Nephron (organoid): ENCODE measurements at regions not wholly inside any gene's neighbourhood (a gene's known extent, or its start where the extent isn't known, plus 50 kb on each side); places are given as distances from the start of the nearest gene placed in this dataset.

Source experiments
- H3K27ac Mint-ChIP-seq, 3 experiments: 2 replicates each; pipeline ENCODE4 v1.8.0; 2020; ENCODE audit warnings: mixed read lengths in 3 of 3, mild to moderate bottlenecking in 2 of 3, moderate library complexity in 1 of 3
- H3K27me3 Mint-ChIP-seq: 2 replicates; pipeline ENCODE4 v1.8.0; 2021; ENCODE audit warnings: low read depth, mild to moderate bottlenecking, moderate library complexity, mixed read lengths
- H3K36me3 Mint-ChIP-seq: 2 replicates; pipeline ENCODE4 v1.8.0; 2020; ENCODE audit warnings: low read depth, mixed read lengths
- H3K4me1 Mint-ChIP-seq: 2 replicates; pipeline ENCODE4 v1.8.0; 2020; ENCODE audit warnings: mixed read lengths
- H3K4me3 Mint-ChIP-seq, 3 experiments: 2 replicates each; pipeline ENCODE4 v1.8.0; 2020; ENCODE audit warnings: mild to moderate bottlenecking in 3 of 3, mixed read lengths in 3 of 3, moderate library complexity in 2 of 3
- H3K9me3 Mint-ChIP-seq: 2 replicates; pipeline ENCODE4 v1.8.0; 2020; ENCODE audit warnings: mixed read lengths
- TF ChIP-seq, protein P1 (sequence below), 3 experiments: fragments of 200-600 bp; sonication (generic); IDR thresholded peaks; one replicate each; pipeline ENCODE4 v1.5.0; 2021; ENCODE audit warnings: antibody characterized with exemption in 3 of 3; ENCODE audit not compliant: unreplicated experiment in 3 of 3

DNA sequence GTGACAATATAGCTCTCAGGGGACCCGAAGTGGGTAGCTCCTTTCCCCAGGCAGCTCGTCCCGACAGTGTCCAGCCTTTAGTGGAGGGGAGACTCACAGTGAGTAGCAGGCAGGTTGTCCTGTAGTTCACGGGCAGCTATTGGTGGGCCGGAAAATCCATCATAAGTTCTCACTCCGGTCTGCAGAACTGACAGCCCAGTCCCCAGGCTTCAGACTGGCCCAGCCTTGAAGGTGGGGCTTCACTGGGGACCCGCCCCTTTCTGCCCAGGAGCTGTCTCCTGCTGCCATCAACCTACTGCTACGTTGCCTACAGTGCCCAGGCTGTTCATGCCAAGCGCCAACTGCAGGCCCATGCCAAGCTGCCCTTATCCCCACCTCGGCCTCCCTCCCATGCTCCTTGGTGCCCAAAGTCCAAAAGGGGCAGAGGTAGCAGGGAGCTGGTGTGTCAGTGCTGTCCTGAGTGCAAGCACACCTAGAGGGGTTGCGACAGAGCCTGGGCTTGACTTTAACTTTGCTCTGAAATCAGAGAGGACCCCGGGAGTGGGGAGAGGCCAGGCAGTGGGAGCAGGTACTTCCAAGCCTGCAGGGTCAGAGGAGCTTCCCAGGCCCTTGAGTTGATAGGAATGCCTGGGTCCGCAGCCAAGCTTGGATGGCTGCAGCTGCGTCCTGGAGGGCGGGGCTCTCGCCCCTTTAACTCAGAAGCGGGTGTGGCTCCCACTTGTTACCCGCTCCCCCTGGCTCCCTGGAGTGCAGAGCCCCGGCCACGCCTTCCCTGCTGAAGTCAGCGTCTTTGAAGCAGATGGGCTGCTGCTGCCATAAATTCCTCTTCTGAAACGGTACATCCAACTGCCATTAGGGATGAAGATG lies 1144.3 kb upstream of the NCAM2 start:
- no peaks in the 10 kb centered on the region for H3K9me3 Mint-ChIP-seq
- H3K36me3 Mint-ChIP-seq: no peaks in the 10 kb centered on the region
- no peaks in the 10 kb centered on the region for H3K27me3 Mint-ChIP-seq
- H3K4me1 Mint-ChIP-seq: peaks cover 5% of the 10 kb centered on the region
- no peak overlapping the region for H3K27ac Mint-ChIP-seq
- TF ChIP-seq, protein P1, sequence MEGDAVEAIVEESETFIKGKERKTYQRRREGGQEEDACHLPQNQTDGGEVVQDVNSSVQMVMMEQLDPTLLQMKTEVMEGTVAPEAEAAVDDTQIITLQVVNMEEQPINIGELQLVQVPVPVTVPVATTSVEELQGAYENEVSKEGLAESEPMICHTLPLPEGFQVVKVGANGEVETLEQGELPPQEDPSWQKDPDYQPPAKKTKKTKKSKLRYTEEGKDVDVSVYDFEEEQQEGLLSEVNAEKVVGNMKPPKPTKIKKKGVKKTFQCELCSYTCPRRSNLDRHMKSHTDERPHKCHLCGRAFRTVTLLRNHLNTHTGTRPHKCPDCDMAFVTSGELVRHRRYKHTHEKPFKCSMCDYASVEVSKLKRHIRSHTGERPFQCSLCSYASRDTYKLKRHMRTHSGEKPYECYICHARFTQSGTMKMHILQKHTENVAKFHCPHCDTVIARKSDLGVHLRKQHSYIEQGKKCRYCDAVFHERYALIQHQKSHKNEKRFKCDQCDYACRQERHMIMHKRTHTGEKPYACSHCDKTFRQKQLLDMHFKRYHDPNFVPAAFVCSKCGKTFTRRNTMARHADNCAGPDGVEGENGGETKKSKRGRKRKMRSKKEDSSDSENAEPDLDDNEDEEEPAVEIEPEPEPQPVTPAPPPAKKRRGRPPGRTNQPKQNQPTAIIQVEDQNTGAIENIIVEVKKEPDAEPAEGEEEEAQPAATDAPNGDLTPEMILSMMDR (IDR thresholded peaks at IDR 0.05; ENCODE audit: unreplicated experiment in 3 of 3): no peak
- no peak overlapping the region for H3K4me3 Mint-ChIP-seq

DNA sequence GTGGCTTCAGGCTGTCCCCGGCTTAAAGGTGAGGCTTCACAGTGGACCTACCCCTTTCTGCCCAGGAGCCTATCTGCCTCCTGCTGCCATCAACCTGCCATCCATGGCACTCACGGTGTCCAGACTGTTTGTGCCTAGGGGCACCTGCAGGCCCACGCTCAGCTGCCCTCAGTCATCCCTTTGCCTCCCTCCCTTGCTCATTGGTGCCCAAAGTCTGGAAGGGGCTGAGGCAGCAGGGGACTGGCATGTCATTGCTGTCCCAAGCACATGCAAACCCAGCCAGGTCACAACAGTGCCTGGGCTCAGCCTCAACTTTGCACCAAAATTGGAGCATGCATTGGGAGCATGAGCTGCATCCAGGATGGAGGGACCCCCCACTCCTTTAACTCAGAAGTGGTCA lies 1142.7 kb upstream of the NCAM2 start:
- Mint-ChIP-seq H3K4me3 (no peak overlapping the region), H3K27ac (no peak overlapping the region), H3K27me3 (no peaks in the 10 kb centered on the region), H3K9me3 (no peaks in the 10 kb centered on the region), H3K36me3 (no peaks in the 10 kb centered on the region), H3K4me1 (peaks cover 5% of the 10 kb centered on the region)
- TF ChIP-seq, protein P1 (IDR thresholded peaks at IDR 0.05; ENCODE audit: unreplicated experiment in 3 of 3): no peak

DNA sequence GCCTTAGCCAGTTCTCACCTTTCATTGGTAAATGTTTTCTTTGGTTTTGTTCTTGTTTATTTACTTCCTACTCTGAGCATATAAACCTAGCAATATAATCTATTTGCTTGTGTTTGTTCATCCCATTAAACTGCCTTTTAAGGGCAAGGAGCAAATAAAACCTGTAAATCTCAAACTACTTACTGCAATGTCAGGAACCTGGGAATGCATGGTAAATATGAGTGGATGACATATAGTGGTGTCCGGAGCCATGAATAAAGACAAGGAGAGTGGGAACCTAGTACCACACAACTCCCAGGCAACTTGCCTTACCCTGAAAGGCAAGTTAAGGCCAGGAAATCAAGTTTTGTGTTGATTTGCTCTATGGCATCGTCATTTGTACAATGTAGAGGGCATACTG lies 1133.7 kb upstream of the NCAM2 start:
- H3K36me3 Mint-ChIP-seq: no peaks in the 10 kb centered on the region
- no peaks in the 10 kb centered on the region for H3K27me3 Mint-ChIP-seq
- H3K9me3 Mint-ChIP-seq: no peaks in the 10 kb centered on the region
- no peak overlapping the region for H3K27ac Mint-ChIP-seq
- no peak overlapping the region for H3K4me3 Mint-ChIP-seq
- TF ChIP-seq, protein P1 (IDR thresholded peaks at IDR 0.05; ENCODE audit: unreplicated experiment in 3 of 3): no peak
- H3K4me1 Mint-ChIP-seq: no peaks in the 10 kb centered on the region

- H3K4me1 Mint-ChIP-seq: no peaks in the 10 kb centered on the region
- no peaks in the 10 kb centered on the region for H3K36me3 Mint-ChIP-seq
- H3K4me3 Mint-ChIP-seq: no peak overlapping the region
- no peaks in the 10 kb centered on the region for H3K27me3 Mint-ChIP-seq
- TF ChIP-seq, protein P1 (IDR thresholded peaks at IDR 0.05; ENCODE audit: unreplicated experiment in 3 of 3): no peak
- no peaks in the 10 kb centered on the region for H3K9me3 Mint-ChIP-seq
- no peak overlapping the region for H3K27ac Mint-ChIP-seq
Observed at GRCh38 chr21:19870682-19871081, 1127.5 kb upstream of the NCAM2 start.

- H3K27ac Mint-ChIP-seq: no peak overlapping the region
- no peaks in the 10 kb centered on the region for H3K4me1 Mint-ChIP-seq
- H3K27me3 Mint-ChIP-seq: no peaks in the 10 kb centered on the region
- peaks cover 5% of the 10 kb centered on the region for H3K9me3 Mint-ChIP-seq
- H3K36me3 Mint-ChIP-seq: no peaks in the 10 kb centered on the region
- no peak overlapping the region for H3K4me3 Mint-ChIP-seq
- TF ChIP-seq, protein P1 (IDR thresholded peaks at IDR 0.05; ENCODE audit: unreplicated experiment in 3 of 3): no peak
Observed at GRCh38 chr21:19874521-19874920, 1123.7 kb upstream of the NCAM2 start.

DNA sequence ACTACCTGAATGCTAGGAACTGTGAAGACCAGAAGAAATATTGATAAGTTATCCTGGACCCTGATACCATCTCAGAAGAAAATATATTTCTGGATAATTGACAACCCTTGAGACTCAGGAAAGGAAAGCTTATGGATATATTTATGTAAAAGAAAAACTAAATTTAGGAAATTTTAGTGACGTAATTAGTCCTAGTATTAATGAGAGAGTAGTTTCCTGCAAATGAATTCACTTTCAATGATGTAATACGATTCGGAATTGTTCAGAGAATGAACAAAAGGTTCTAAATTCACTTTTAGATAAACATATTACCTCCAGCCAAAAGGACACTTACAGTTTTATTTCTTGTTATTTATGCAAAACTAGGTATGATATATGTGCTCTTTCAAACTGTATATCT lies 1120.1 kb upstream of the NCAM2 start:
- H3K4me1 Mint-ChIP-seq: no peaks in the 10 kb centered on the region
- H3K4me3 Mint-ChIP-seq: no peak overlapping the region
- peaks cover 5% of the 10 kb centered on the region for H3K9me3 Mint-ChIP-seq
- H3K27me3 Mint-ChIP-seq: no peaks in the 10 kb centered on the region
- no peaks in the 10 kb centered on the region for H3K36me3 Mint-ChIP-seq
- no peak overlapping the region for H3K27ac Mint-ChIP-seq
- TF ChIP-seq, protein P1 (IDR thresholded peaks at IDR 0.05; ENCODE audit: unreplicated experiment in 3 of 3): no peak
